PC-9 (cell line): ENCODE measurements at regions not wholly inside any gene's neighbourhood (a gene's known extent, or its start where the extent isn't known, plus 50 kb on each side); places are given as distances from the start of the nearest gene placed in this dataset.

Experiments used
- BruUV-seq: library from RNA; stranded (reverse); fragments of 400-500 nt; replicated peaks from 2 replicates; lab custom pipeline; 2021; lab: Mats Ljungman, UMichigan
- CTCF ChIA-PET: fragments of 300-600 bp; sonication (Branson Sonifier 250); formaldehyde crosslinking; loops from one replicate; lab custom pipeline; 2022; ENCODE audit warnings: antibody characterized with exemption; lab: Charles Lee
- POLR2A ChIA-PET: fragments of 300-600 bp; sonication (Branson Sonifier 250); formaldehyde crosslinking; loops from one replicate; lab custom pipeline; 2022; ENCODE audit warnings: antibody characterized with exemption; ENCODE audit not compliant: unreplicated experiment; lab: Charles Lee
- DNase-seq, 2 experiments: peaks; one replicate each; pipeline versions ENCODE4 v3.0.0 to v3.0.0-alpha.2; 2015 to 2022; ENCODE audit warnings: mixed read lengths in 1 of 2
- H2AFZ ChIP-seq: fragments of 200-600 bp; sonication (generic); 2 replicates; pipeline ENCODE4 v1.8.1; 2017; ENCODE audit warnings: antibody characterized with exemption
- H3F3A ChIP-seq: fragments of 200-600 bp; sonication (generic); 2 replicates; pipeline ENCODE4 v1.8.1; 2017; ENCODE audit warnings: antibody characterized with exemption, mild to moderate bottlenecking, low read depth; ENCODE audit not compliant: insufficient read depth
- H3K27ac ChIP-seq: fragments of 200-600 bp; sonication (generic); 2 replicates; pipeline ENCODE4 v1.6.1; 2016; ENCODE audit warnings: mixed run types
- H3K27me3 ChIP-seq: fragments of 200-600 bp; sonication (generic); 2 replicates; pipeline ENCODE4 v1.6.1; 2016; ENCODE audit warnings: low read depth, mixed run types; ENCODE audit not compliant: insufficient read depth
- H3K36me3 ChIP-seq: fragments of 200-600 bp; sonication (generic); 2 replicates; pipeline ENCODE4 v1.6.1; 2016; ENCODE audit warnings: low read depth, mixed run types
- H3K4me1 ChIP-seq: fragments of 200-600 bp; sonication (generic); replicated peaks from 2 replicates; pipeline ENCODE4 v1.6.1; 2016; ENCODE audit warnings: mixed run types; ENCODE audit not compliant: insufficient read depth
- H3K4me2 ChIP-seq: fragments of 200-600 bp; sonication (generic); 2 replicates; pipeline ENCODE4 v1.6.1; 2017; ENCODE audit warnings: mixed run types
- H3K4me3 ChIP-seq: fragments of 200-600 bp; sonication (generic); 2 replicates; pipeline ENCODE4 v1.6.1; 2016; ENCODE audit warnings: mixed run types
- H3K79me2 ChIP-seq: fragments of 200-600 bp; sonication (generic); 2 replicates; pipeline ENCODE4 v1.6.1; 2017; ENCODE audit warnings: low read depth, mixed run types
- H3K9me2 ChIP-seq: fragments of 200-600 bp; sonication (generic); 2 replicates; pipeline ENCODE4 v1.8.1; 2017; ENCODE audit warnings: mild to moderate bottlenecking; ENCODE audit not compliant: insufficient read depth
- H3K9me3 ChIP-seq: fragments of 200-600 bp; sonication (generic); 2 replicates; pipeline ENCODE4 v1.8.1; 2016; ENCODE audit warnings: low read depth; ENCODE audit not compliant: insufficient read depth
- H4K20me1 ChIP-seq: fragments of 200-600 bp; sonication (generic); 2 replicates; pipeline ENCODE4 v1.8.1; 2017; ENCODE audit not compliant: insufficient read depth
- EZH2 ChIP-seq: fragments of 200-600 bp; sonication (generic); IDR thresholded peaks from 2 replicates; pipeline ENCODE4 v1.8.0; 2017; ENCODE audit warnings: antibody characterized with exemption, low read depth
- intact Hi-C: fragments of 100-400 bp; cut with micrococcal nuclease; formaldehyde crosslinking; loops from one replicate; pipeline ENCODE4 v1.10.0; 2022; ENCODE audit not compliant: unreplicated experiment
- TF ChIP-seq, protein P1 (sequence below): fragments of 200-600 bp; sonication (generic); conservative IDR thresholded peaks from 2 replicates; pipeline ENCODE4 v1.6.1; 2017; ENCODE audit warnings: mixed run types, antibody characterized with exemption, mild to moderate bottlenecking, moderate library complexity

GRCh38 chr4:20615486-20616260, 84.6 kb upstream of the PACRGL start:
- H3F3A ChIP-seq = no peaks in the 10 kb centered on the region
- H3K9me2 ChIP-seq = no peaks in the 10 kb centered on the region
- ChIA-PET CTCF (no interaction called here), POLR2A (no interaction called here)
- no peaks in the 10 kb centered on the region for H3K79me2 ChIP-seq
- H3K4me1 ChIP-seq = no peaks in the 10 kb centered on the region
- intact Hi-C loops = loop anchor here (5.0 kb wide), 1 partner anchor 42 kb away; no protein-coding TSS in a partner anchor
- BruUV-seq = no TSS peak
- H3K27ac ChIP-seq = no peak overlapping the region
- H3K4me2 ChIP-seq = peak overlapping the region; percentile 19
- TF ChIP-seq EZH2 = no peak
- TF ChIP-seq, protein P1, sequence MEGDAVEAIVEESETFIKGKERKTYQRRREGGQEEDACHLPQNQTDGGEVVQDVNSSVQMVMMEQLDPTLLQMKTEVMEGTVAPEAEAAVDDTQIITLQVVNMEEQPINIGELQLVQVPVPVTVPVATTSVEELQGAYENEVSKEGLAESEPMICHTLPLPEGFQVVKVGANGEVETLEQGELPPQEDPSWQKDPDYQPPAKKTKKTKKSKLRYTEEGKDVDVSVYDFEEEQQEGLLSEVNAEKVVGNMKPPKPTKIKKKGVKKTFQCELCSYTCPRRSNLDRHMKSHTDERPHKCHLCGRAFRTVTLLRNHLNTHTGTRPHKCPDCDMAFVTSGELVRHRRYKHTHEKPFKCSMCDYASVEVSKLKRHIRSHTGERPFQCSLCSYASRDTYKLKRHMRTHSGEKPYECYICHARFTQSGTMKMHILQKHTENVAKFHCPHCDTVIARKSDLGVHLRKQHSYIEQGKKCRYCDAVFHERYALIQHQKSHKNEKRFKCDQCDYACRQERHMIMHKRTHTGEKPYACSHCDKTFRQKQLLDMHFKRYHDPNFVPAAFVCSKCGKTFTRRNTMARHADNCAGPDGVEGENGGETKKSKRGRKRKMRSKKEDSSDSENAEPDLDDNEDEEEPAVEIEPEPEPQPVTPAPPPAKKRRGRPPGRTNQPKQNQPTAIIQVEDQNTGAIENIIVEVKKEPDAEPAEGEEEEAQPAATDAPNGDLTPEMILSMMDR = no peak
- DNase-seq = peak in 1 of 2 experiments; percentile 29
- H3K4me3 ChIP-seq = no peak overlapping the region
- no peaks in the 10 kb centered on the region for H3K9me3 ChIP-seq
- no peak overlapping the region for H2AFZ ChIP-seq
- H4K20me1 ChIP-seq = no peaks in the 10 kb centered on the region
- no peaks in the 10 kb centered on the region for H3K27me3 ChIP-seq
- no peaks in the 10 kb centered on the region for H3K36me3 ChIP-seq

DNA sequence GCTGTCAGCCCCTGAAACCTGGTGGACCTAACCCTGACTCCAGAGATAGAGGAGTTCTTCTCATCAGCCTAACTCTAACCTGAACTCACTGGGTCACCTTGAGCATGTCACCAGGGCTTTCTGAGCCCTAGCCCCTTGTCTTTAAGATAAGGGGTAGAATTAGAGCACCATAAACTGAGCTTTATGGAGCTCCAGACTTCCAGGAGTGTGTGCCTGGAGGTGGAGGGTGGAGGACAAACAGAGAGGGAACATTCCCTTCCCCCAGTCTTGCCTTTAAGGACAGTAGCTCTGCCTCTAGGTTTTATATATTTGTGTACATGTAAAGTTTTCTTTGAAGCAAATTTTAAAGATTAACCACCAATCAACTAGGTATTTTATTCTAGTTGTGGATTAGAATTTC, 83.9 kb upstream of the PACRGL start:
- Histone ChIP-seq H3F3A (no peaks in the 10 kb centered on the region), H2AFZ (no peak overlapping the region), H3K9me3 (no peaks in the 10 kb centered on the region), H3K4me3 (no peak overlapping the region), H3K36me3 (no peaks in the 10 kb centered on the region), H4K20me1 (no peaks in the 10 kb centered on the region), H3K27ac (no peak overlapping the region), H3K79me2 (no peaks in the 10 kb centered on the region), H3K27me3 (no peaks in the 10 kb centered on the region), H3K4me2 (no peak overlapping the region), H3K4me1 (no peaks in the 10 kb centered on the region), H3K9me2 (no peaks in the 10 kb centered on the region)
- TF ChIP-seq EZH2 = no peak
- TF ChIP-seq, protein P1 = no peak
- POLR2A ChIA-PET = no interaction called here
- CTCF ChIA-PET = no interaction called here
- no TSS peak for BruUV-seq
- intact Hi-C loops = loop anchor here (5.0 kb wide), 1 partner anchor 41 kb away; no protein-coding TSS in a partner anchor
- DNase-seq = no peak

DNA sequence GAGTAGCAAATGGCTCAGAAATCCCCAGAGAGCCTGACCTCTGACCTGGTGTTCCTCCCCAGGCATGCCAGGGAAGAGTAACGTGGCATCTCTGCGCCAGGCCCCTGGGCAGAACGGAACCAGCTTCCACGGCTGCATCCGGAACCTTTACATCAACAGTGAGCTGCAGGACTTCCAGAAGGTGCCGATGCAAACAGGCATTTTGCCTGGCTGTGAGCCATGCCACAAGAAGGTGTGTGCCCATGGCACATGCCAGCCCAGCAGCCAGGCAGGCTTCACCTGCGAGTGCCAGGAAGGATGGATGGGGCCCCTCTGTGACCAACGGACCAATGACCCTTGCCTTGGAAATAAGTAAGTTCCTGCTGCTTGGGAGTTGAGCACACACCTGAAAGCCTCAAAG, 83.4 kb upstream of the PACRGL start:
- Histone ChIP-seq H3K79me2 (no peaks in the 10 kb centered on the region), H3F3A (no peaks in the 10 kb centered on the region), H3K9me2 (no peaks in the 10 kb centered on the region), H3K4me2 (no peak overlapping the region), H3K36me3 (no peaks in the 10 kb centered on the region), H3K27me3 (no peaks in the 10 kb centered on the region), H3K4me1 (no peaks in the 10 kb centered on the region), H3K9me3 (no peaks in the 10 kb centered on the region), H3K4me3 (no peak overlapping the region), H4K20me1 (no peaks in the 10 kb centered on the region), H2AFZ (no peak overlapping the region), H3K27ac (no peak overlapping the region)
- no TSS peak for BruUV-seq
- POLR2A ChIA-PET = no interaction called here
- intact Hi-C loops = loop anchor here (5.0 kb wide), 1 partner anchor 40 kb away; no protein-coding TSS in a partner anchor
- CTCF ChIA-PET = no interaction called here
- no peak for TF ChIP-seq EZH2
- TF ChIP-seq, protein P1 = no peak
- peak in 1 of 2 experiments; percentile 33 for DNase-seq
